ENCODE measurements at regions not wholly inside any gene's neighbourhood (a gene's known extent, or its start where the extent isn't known, plus 50 kb on each side); places are given as distances from the start of the nearest gene placed in this dataset.
"Not testable (repeated sequence)": the region's sequence is repeated elsewhere in the genome, so short reads cannot be mapped to it uniquely, and the experiment has no call there.

DNA sequence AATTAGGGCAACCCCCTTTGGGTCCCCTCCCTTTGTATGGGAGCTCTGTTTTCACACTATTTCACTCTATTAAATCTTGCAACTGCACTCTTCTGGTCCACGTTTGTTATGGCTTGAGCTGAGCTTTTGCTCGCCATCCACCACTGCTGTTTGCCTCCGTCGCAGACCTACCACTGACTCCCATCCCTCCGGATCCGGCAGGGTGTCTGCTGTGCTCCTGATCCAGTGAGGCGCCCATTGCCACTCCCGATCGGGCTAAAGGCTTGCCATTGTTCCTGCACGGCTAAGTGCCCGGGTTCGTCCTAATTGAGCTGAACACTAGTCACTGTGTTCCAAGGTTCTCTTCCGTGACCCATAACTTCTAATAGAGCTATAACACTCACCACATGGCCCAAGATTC, 1424.7 kb downstream of the SLITRK1 start:
- TF ChIP-seq, protein P1, sequence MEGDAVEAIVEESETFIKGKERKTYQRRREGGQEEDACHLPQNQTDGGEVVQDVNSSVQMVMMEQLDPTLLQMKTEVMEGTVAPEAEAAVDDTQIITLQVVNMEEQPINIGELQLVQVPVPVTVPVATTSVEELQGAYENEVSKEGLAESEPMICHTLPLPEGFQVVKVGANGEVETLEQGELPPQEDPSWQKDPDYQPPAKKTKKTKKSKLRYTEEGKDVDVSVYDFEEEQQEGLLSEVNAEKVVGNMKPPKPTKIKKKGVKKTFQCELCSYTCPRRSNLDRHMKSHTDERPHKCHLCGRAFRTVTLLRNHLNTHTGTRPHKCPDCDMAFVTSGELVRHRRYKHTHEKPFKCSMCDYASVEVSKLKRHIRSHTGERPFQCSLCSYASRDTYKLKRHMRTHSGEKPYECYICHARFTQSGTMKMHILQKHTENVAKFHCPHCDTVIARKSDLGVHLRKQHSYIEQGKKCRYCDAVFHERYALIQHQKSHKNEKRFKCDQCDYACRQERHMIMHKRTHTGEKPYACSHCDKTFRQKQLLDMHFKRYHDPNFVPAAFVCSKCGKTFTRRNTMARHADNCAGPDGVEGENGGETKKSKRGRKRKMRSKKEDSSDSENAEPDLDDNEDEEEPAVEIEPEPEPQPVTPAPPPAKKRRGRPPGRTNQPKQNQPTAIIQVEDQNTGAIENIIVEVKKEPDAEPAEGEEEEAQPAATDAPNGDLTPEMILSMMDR (conservative IDR thresholded peaks at IDR 0.05; ENCODE audit: low read depth, low read length): not testable (repeated sequence)
- not testable (repeated sequence) for TF ChIP-seq EZH2phosphoT487 (IDR thresholded peaks at IDR 0.05; ENCODE audit: borderline replicate concordance, low read length); EZH2 (IDR thresholded peaks at IDR 0.05; ENCODE audit: low read length, unreplicated experiment)
